ENCODE measurements at regions not wholly inside any gene's neighbourhood (a gene's known extent, or its start where the extent isn't known, plus 50 kb on each side); places are given as distances from the start of the nearest gene placed in this dataset.

DNA sequence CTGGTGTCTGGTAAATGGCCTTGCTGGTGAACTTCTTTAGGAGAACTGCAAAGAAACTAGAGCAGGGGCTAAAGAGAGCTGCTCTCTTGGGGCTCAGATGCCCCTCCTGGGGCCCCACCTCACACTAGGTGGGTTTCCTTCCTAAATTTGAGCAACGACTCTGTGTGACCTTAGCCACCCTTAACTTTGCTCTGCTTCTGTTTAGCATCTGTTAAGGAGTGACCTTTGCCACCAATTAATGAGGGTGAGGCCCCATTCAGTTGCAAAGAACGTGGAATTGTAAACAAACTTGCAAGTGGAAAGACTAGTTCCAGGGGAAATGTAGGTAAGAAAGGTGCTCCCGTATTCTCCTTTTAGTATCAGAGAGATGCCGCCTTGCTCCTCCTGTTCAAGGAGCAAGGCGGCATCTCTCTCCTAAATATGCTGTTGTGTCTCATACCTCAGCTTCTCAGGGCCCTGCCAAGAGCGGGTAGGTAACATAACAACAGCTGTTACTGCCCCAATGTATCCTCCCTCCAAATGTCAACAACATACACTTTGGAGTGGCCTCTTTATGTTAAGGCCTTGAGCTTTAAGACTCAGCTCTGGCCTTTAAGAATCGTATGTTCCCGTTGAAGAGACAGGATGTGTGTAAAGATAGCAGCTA lies 77.6 kb upstream of the FUT8 start:
- TF ChIP-seq RAD21 (IDR thresholded peaks at IDR 0.05; ENCODE audit: low read length) (no peak), CTCF (conservative IDR thresholded peaks at IDR 0.05; ENCODE audit: low read depth, low read length) (no peak), POLR2A (IDR thresholded peaks at IDR 0.05; ENCODE audit: low read depth, low read length) (no peak), RFX5 (IDR thresholded peaks at IDR 0.05; ENCODE audit: low read depth, low read length) (no peak), MAFK (IDR thresholded peaks at IDR 0.05; ENCODE audit: low read depth, low read length) (no peak), FOS (IDR thresholded peaks at IDR 0.05; ENCODE audit: low read depth, low read length) (no peak)

Data from IMR-90 (cell line).